Heart right ventricle (tissue), 16 donors: ENCODE measurements at regions not wholly inside any gene's neighbourhood (a gene's known extent, or its start where the extent isn't known, plus 50 kb on each side); places are given as distances from the start of the nearest gene placed in this dataset.
"Not testable (repeated sequence)": the region's sequence is repeated elsewhere in the genome, so short reads cannot be mapped to it uniquely, and the experiment has no call there.

Source experiments
- ATAC-seq, 8 donors: fragments of 200-7000 bp; cut with Tn5 transposase; one replicate each; pipeline ENCODE4 v1.9.1; 2020; ENCODE audit warnings: mild to moderate bottlenecking in 8 of 8, moderate library complexity in 8 of 8, moderate number of reproducible peaks in 1 of 8
- DNase-seq, 2 donors: peaks; one replicate each; pipeline ENCODE4 v3.0.0-alpha.2; 2020
- H3K27ac ChIP-seq, 10 donors: fragments of 200-600 bp; sonication (generic) in 2 of 10; one replicate each; pipeline versions ENCODE4 v1.5.0 to v1.8.0; 2020 to 2022; ENCODE audit warnings: mild to moderate bottlenecking in 3 of 10
- H3K27me3 ChIP-seq, 7 donors: fragments of 200-600 bp; one replicate each; pipeline ENCODE4 v1.8.0; 2021 to 2022; ENCODE audit warnings: mild to moderate bottlenecking in 2 of 7
- H3K36me3 ChIP-seq, 9 donors: fragments of 200-600 bp; sonication (generic) in 1 of 9; one replicate each; pipeline versions ENCODE4 v1.5.0 to v1.8.0; 2020 to 2022; ENCODE audit warnings: mild to moderate bottlenecking in 2 of 9
- H3K4me1 ChIP-seq, 9 donors: fragments of 200-600 bp; sonication (generic) in 1 of 9; one replicate each; pipeline versions ENCODE4 v1.5.0 to v1.8.0; 2020 to 2022; ENCODE audit warnings: mild to moderate bottlenecking in 4 of 9
- H3K4me3 ChIP-seq, 10 donors: fragments of 200-600 bp; sonication (generic) in 2 of 10; one replicate each; pipeline versions ENCODE4 v1.5.0 to v1.8.0; 2020 to 2022; ENCODE audit warnings: mild to moderate bottlenecking in 7 of 10, moderate library complexity in 2 of 10
- H3K9me3 ChIP-seq, 11 donors: fragments of 200-600 bp in 10 of 11; sonication (generic) in 2 of 11; one replicate each; pipeline versions ENCODE4 v1.5.0 to v1.8.0; 2013 to 2022; ENCODE audit warnings: mild to moderate bottlenecking in 2 of 11, control low read depth in 1 of 11, moderate library complexity in 1 of 11
- WGBS, 2 donors: extraction: QIAGEN DNeasy Blood & Tissue Kit; methylation state at CpG; one replicate each; pipeline ENCODE4 v1.1.7; 2013; ENCODE audit warnings: inconsistent platforms in 1 of 2; 5-methylcytosine and 5-hydroxymethylcytosine counted together
- intact Hi-C, 10 donors: fragments of 100-400 bp; cut with DNase I; formaldehyde crosslinking; loops; one replicate each; pipeline versions ENCODE4 v1.11.1 to v1.14.2; 2022
- TF ChIP-seq, protein P1 (sequence below), 9 donors: fragments of 200-600 bp; sonication (generic) in 2 of 9; IDR thresholded peaks; one replicate each; pipeline versions ENCODE4 v1.5.0 to v1.8.0; 2021 to 2022; ENCODE audit warnings: antibody characterized with exemption in 9 of 9, mild to moderate bottlenecking in 5 of 9, moderate library complexity in 1 of 9
- donor health status: Arrhythmogenic right ventricular cardiomyopathy.
- donor health status: ischemic (EF 13 %, LVEDD 7.1; RV severe dilation, severe dysfunction).
- donor health status: healthy with polysubstance abuse.
- donor health status: DM: no; HTN: yes; CAD: no.
- donor health status: DM: no; HTN: no; CAD: no.
- donor health status: ischemic (EF 25% LVEDD 6.9; RV normal size, moderate dysfunction).
- donor health status: ischemic (EF 25% LVEDD 5.7; RV mildly dilated, moderate dysfunction).
- donor health status: healthy.
- donor health status: DM: yes; HTN: yes; CAD: no.
- donor health status: Ischemic cardiomyopathy.
- donor health status: ischemic (EF 35%, LVEDD 5.7; RV mildly dilated, moderate dysfunction).
- donor health status: nonischemic (EF 11% LVEDD 7.7; RV severe dilation, severe dysfunction).
- donor health status: DM: yes; HTN: yes; CAD: no.
- donor health status: PGD.
- donor health status: ischemic (EF 29% LVEDD 5.4; RV normal size, mild dysfunction).
- donor health status: nonischemic (EF 23%, LVEDD 6.1; RV moderate dilation, normal function).

GRCh38 chrX:143287236-143287635, 230.0 kb downstream of the SPANXN3 start:
- H3K9me3 ChIP-seq = no peaks in the 10 kb centered on the region
- no peak for DNase-seq
- H3K4me3 ChIP-seq = no peak overlapping the region
- H3K36me3 ChIP-seq = no peaks in the 10 kb centered on the region
- ATAC-seq = no peak
- TF ChIP-seq, protein P1, sequence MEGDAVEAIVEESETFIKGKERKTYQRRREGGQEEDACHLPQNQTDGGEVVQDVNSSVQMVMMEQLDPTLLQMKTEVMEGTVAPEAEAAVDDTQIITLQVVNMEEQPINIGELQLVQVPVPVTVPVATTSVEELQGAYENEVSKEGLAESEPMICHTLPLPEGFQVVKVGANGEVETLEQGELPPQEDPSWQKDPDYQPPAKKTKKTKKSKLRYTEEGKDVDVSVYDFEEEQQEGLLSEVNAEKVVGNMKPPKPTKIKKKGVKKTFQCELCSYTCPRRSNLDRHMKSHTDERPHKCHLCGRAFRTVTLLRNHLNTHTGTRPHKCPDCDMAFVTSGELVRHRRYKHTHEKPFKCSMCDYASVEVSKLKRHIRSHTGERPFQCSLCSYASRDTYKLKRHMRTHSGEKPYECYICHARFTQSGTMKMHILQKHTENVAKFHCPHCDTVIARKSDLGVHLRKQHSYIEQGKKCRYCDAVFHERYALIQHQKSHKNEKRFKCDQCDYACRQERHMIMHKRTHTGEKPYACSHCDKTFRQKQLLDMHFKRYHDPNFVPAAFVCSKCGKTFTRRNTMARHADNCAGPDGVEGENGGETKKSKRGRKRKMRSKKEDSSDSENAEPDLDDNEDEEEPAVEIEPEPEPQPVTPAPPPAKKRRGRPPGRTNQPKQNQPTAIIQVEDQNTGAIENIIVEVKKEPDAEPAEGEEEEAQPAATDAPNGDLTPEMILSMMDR (IDR thresholded peaks at IDR 0.05) = no peak
- no peaks in the 10 kb centered on the region for H3K4me1 ChIP-seq
- H3K27me3 ChIP-seq = no peaks in the 10 kb centered on the region
- 32 to 38% methylated on average over 2 of the region's 2 CpGs for WGBS, 2 donors
- intact Hi-C loops = no loop called here
- no peak overlapping the region for H3K27ac ChIP-seq

DNA sequence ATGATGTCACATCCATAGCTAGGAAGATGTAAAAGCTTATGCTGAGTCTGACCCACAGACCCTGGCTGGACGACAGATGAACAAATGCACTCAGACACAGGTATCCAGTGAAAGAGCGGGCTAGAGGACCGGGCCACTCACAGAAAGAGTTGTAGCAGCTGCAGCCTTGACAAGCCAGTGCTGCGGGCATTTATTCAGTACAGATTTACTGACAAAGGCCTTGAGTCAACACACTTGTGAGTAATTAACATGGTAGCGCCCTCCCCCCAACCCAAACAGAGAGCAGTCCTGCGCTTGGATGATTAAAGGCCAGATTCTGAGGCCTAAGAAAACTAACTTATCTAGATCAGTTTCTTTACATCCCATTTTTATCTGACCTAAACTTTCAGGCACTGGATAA, 244.6 kb downstream of the SPANXN4 start:
- Histone ChIP-seq H3K27ac (no peak overlapping the region), H3K9me3 (no peaks in the 10 kb centered on the region), H3K4me1 (no peaks in the 10 kb centered on the region), H3K36me3 (no peaks in the 10 kb centered on the region), H3K27me3 (no peaks in the 10 kb centered on the region), H3K4me3 (no peak overlapping the region)
- TF ChIP-seq, protein P1 (IDR thresholded peaks at IDR 0.05) = no peak
- 84 to 85% methylated on average over 6 of the region's 6 CpGs for WGBS, 2 donors
- intact Hi-C loops = no loop called here
- ATAC-seq (no peak), DNase-seq (no peak)

DNA sequence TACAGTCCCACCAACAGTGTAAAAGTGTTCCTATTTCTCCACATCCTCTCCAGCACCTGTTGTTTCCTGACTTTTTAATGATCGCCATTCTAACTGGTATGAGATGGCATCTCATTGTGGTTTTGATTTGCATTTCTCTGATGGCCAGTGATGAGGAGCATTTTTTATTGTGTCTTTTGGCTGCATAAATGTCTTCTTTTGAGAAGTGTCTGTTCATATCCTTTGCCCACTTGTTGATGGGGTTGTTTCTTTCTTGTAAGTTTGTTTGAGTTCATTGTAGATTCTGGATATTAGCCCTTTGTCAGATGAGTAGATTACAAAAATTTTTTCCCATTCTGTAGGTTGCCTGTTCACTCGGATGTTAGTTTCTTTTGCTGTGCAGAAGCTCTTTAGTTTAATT, 218.9 kb downstream of the SPANXN4 start:
- intact Hi-C loops = not testable (repeated sequence)

DNA sequence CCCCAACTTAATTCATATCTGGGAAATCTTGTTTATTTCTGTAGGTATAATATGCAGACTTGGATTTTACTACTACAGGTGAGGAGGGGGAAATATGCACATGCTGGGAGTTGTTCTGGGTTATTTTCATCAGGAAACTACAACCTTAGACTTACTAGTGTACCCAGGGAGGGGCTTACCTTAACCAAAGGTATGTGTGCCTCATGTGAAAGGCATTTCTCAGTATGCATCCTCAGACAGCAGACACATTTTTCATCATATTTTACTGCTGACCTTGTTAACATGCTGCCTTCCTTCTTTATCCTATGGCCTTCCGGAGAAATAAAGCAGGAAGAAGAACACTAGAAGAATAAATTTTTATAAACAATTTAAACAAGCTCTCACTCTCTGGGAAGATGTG, 214.9 kb downstream of the SPANXN4 start:
- intact Hi-C loops = no loop called here
- H3K27ac ChIP-seq = no peak overlapping the region
- H3K36me3 ChIP-seq = no peaks in the 10 kb centered on the region
- H3K4me3 ChIP-seq = no peak overlapping the region
- H3K4me1 ChIP-seq = no peaks in the 10 kb centered on the region
- TF ChIP-seq, protein P1 (IDR thresholded peaks at IDR 0.05) = no peak
- peaks cover 0 to 2% (median 0%) of the 10 kb centered on the region in 11 donors for H3K9me3 ChIP-seq
- no peak for ATAC-seq
- 78 to 94% methylated on average over 1 of the region's 1 CpG for WGBS, 2 donors
- no peaks in the 10 kb centered on the region for H3K27me3 ChIP-seq
- no peak for DNase-seq

More for the DNA sequence above, 218.9 kb downstream of the SPANXN4 start:
- 58 to 80% methylated on average over 2 of the region's 2 CpGs for WGBS, 2 donors
- H3K27ac ChIP-seq, H3K36me3 ChIP-seq, H3K9me3 ChIP-seq, H3K4me3 ChIP-seq, ATAC-seq, DNase-seq, H3K27me3 ChIP-seq, H3K4me1 ChIP-seq: not testable (repeated sequence)

GRCh38 chrX:143231492-143231891, 205.8 kb downstream of the SPANXN4 start:
- H3K4me1 ChIP-seq = no peaks in the 10 kb centered on the region
- DNase-seq (no peak), ATAC-seq (no peak)
- no peaks in the 10 kb centered on the region for H3K27me3 ChIP-seq
- intact Hi-C loops = no loop called here
- no peak overlapping the region for H3K27ac ChIP-seq
- no peak overlapping the region for H3K4me3 ChIP-seq
- no peaks in the 10 kb centered on the region for H3K36me3 ChIP-seq
- peaks cover 0 to 17% (median 0%) of the 10 kb centered on the region in 11 donors for H3K9me3 ChIP-seq
- 78 to 82% methylated on average over 7 of the region's 7 CpGs for WGBS, 2 donors
- TF ChIP-seq, protein P1 (IDR thresholded peaks at IDR 0.05) = no peak

GRCh38 chrX:143228600-143228999, 202.9 kb downstream of the SPANXN4 start:
- H3K27ac ChIP-seq, ATAC-seq, H3K4me3 ChIP-seq, intact Hi-C loops, H3K4me1 ChIP-seq, H3K27me3 ChIP-seq, H3K36me3 ChIP-seq, DNase-seq, H3K9me3 ChIP-seq: not testable (repeated sequence)
- 93 to 97% methylated on average over 17 to 23 of the region's 27 CpGs for WGBS, 2 donors
